H1 (cell line): ENCODE measurements at regions not wholly inside any gene's neighbourhood (a gene's known extent, or its start where the extent isn't known, plus 50 kb on each side); places are given as distances from the start of the nearest gene placed in this dataset.

Experiments used
- ATF2 ChIP-seq: IDR thresholded peaks from 2 replicates; pipeline ENCODE4 v1.6.1; 2012; ENCODE audit warnings: low read length, inconsistent platforms
- NANOG ChIP-seq: IDR thresholded peaks from 2 replicates; pipeline ENCODE4 v1.6.1; 2011; ENCODE audit warnings: low read length, low read depth, mild to moderate bottlenecking, inconsistent platforms; ENCODE audit not compliant: insufficient read depth, poor library complexity, severe bottlenecking
- RBBP5 ChIP-seq: IDR thresholded peaks from 2 replicates; pipeline ENCODE4 v1.7.1; 2012; ENCODE audit warnings: low read depth, mild to moderate bottlenecking, inconsistent platforms, low read length, moderate library complexity, borderline replicate concordance
- SP2 ChIP-seq: IDR thresholded peaks from 2 replicates; pipeline ENCODE4 v1.6.1; 2012; ENCODE audit warnings: mild to moderate bottlenecking, low read length, inconsistent platforms
- SRF ChIP-seq: IDR thresholded peaks from 2 replicates; pipeline ENCODE4 v1.6.1; 2011; ENCODE audit warnings: mild to moderate bottlenecking, low read depth, low read length, moderate library complexity
- TEAD4 ChIP-seq: IDR thresholded peaks from 2 replicates; pipeline ENCODE4 v1.6.1; 2012; ENCODE audit warnings: low read depth, low read length, inconsistent platforms, mixed read lengths

GRCh38 chr9:86705490-86705889, 241.8 kb downstream of the GAS1 start (continued):
- no peak for TF ChIP-seq TEAD4
- no peak for TF ChIP-seq SP2
- no peak for TF ChIP-seq NANOG
- TF ChIP-seq SRF = no peak
- no peak for TF ChIP-seq ATF2
- TF ChIP-seq RBBP5 = no peak
